ENCODE measurements at regions not wholly inside any gene's neighbourhood (a gene's known extent, or its start where the extent isn't known, plus 50 kb on each side); places are given as distances from the start of the nearest gene placed in this dataset.

- H3K9me3 ChIP-seq, result no peaks in the 10 kb centered on the region
- H3K27me3 ChIP-seq, result no peaks in the 10 kb centered on the region
- no peaks in the 10 kb centered on the region for H3K36me3 ChIP-seq
- H3K4me3 ChIP-seq, result no peak overlapping the region
- DNase-seq, result no peak
Measured at GRCh38 chr4:124486423-124486822, 226.1 kb downstream of the ANKRD50 start.

- Histone ChIP-seq H3K9me3 (no peaks in the 10 kb centered on the region), H3K4me3 (no peak overlapping the region), H3K27me3 (no peaks in the 10 kb centered on the region), H3K36me3 (no peaks in the 10 kb centered on the region)
- DNase-seq, result no peak
Measured at GRCh38 chr4:124487651-124488050, 224.9 kb downstream of the ANKRD50 start.

- DNase-seq, result no peak
- no peaks in the 10 kb centered on the region for H3K9me3 ChIP-seq
- H3K27me3 ChIP-seq, result no peaks in the 10 kb centered on the region
- no peaks in the 10 kb centered on the region for H3K36me3 ChIP-seq
- H3K4me3 ChIP-seq, result no peak overlapping the region
Measured at GRCh38 chr4:124491361-124492145, 221.0 kb downstream of the ANKRD50 start.

- Histone ChIP-seq H3K27me3 (no peaks in the 10 kb centered on the region), H3K36me3 (no peaks in the 10 kb centered on the region), H3K4me3 (no peak overlapping the region), H3K9me3 (no peaks in the 10 kb centered on the region)
- DNase-seq, result no peak
Measured at GRCh38 chr4:124499261-124499660, 213.3 kb downstream of the ANKRD50 start.

DNA sequence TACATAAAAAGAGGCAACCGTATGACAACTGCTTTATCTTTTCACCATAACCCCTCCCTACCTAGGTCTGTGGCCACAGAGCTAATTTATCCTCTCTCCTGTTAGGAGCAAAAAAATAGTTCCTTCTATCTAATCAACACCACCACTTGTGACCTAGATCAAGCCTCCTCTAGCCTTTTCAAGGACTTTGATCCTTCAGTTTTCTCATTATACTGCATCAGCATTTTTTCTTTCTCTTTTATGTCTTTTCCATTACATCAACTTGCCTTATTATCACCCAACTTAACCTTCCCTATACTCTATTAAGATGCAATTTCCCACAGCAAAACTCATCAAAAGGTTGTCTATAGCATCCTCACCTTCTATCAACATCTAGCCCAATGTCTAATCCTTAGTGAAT is 211.0 kb downstream of the ANKRD50 start:
- H3K27me3 ChIP-seq, result no peaks in the 10 kb centered on the region
- H3K9me3 ChIP-seq, result no peaks in the 10 kb centered on the region
- H3K36me3 ChIP-seq, result no peaks in the 10 kb centered on the region
- H3K4me3 ChIP-seq, result no peak overlapping the region
- DNase-seq, result no peak

DNA sequence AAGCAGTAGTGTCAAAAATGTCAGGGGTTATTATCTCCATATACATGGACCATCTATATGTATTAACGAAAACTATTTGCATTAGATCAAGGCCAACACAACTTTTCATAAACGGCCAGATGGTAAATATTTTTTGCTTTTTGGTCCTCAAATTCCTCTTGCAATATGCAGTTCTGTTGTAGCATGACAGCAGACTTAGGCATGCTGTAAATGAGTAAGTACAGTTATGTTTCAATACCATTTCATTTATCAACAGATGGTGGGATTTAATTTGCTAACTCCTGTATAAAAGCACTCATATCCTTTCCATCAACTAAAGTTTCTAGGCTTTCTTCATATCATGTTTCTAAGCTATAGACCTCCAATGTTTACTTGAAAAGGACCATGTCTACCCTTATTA is 208.1 kb downstream of the ANKRD50 start:
- no peak overlapping the region for H3K4me3 ChIP-seq
- H3K36me3 ChIP-seq, result no peaks in the 10 kb centered on the region
- no peaks in the 10 kb centered on the region for H3K27me3 ChIP-seq
- no peak for DNase-seq
- no peaks in the 10 kb centered on the region for H3K9me3 ChIP-seq

DNA sequence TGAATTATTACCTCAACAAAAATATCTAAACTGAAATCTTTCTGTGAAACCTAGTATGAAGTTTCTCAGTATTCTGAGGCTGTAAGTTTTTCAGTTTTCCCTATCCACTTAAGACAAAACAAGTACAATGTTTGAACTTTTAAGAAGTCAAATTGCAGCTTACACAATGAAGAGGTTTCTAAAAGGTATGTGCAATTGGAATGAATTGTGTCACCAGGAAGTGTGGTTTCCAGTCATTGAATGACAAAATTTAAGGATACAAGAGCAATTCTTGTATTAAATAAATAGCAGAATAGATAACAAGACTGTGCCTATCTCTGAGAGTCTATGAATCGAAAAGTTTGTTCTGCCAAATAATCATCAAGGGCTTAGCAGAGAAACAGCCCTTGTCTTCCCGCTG is 207.3 kb downstream of the ANKRD50 start:
- no peak for DNase-seq
- Histone ChIP-seq H3K36me3 (no peaks in the 10 kb centered on the region), H3K4me3 (no peak overlapping the region), H3K9me3 (no peaks in the 10 kb centered on the region), H3K27me3 (no peaks in the 10 kb centered on the region)

DNA sequence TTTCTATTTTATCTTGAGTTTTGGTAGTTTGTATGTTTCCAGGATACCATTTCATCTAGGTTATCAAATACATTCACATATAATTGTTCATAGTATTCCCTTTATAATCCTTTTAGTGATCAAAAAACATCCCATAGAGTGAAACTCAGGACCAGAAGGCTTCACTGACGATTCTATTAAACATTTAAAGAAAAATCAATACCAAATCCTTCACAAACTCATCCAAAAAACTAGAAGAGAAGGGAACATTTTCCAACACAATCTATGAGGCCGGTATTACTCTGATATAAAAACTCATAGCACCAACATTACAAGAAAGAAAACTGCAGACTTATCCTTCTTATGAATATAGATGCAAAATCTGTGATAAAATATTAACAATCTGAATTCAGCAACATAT is 203.4 kb downstream of the ANKRD50 start:
- no peak for DNase-seq
- H3K4me3 ChIP-seq, result no peak overlapping the region
- no peaks in the 10 kb centered on the region for H3K9me3 ChIP-seq
- H3K36me3 ChIP-seq, result no peaks in the 10 kb centered on the region
- H3K27me3 ChIP-seq, result no peaks in the 10 kb centered on the region

DNA sequence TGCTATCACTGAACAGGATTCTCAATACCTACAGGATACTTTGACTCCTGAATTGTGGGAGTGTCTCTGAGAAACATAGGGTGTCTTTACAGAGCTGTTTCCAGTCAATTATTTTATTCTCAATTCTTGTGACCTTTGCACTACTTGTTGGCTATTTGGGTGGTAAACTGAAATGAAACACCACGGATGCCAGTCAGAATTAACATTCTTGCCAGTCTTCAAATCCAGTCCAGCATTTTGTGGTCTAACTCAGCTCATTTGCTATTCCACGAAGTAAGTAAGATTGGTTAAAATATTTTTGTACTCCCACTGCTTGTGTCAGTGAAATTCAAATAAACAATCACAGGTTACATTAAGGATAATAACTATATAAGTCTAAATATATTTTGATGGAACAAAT is 197.9 kb downstream of the ANKRD50 start:
- no peaks in the 10 kb centered on the region for H3K27me3 ChIP-seq
- no peak overlapping the region for H3K4me3 ChIP-seq
- H3K9me3 ChIP-seq, result no peaks in the 10 kb centered on the region
- H3K36me3 ChIP-seq, result no peaks in the 10 kb centered on the region
- DNase-seq, result no peak

DNA sequence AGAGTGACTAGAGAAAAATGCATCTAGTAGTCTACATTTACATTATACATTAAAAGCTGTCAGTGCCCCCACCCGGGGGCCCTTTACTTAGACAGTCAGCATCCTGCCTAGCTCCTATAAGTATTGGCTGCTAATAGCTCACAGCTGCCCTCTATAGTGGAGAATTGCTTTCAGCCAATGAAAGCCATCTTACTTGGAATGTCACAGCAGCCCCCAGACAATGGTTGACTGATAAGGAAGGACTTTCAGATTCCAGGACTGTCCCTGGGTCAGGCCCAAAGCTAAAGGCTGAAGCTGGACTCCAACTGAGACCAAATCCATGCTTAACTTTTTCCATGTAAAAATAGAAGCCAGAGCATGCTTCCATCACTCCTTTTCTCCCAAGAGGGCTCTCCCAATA is 196.9 kb downstream of the ANKRD50 start:
- no peaks in the 10 kb centered on the region for H3K27me3 ChIP-seq
- no peaks in the 10 kb centered on the region for H3K36me3 ChIP-seq
- H3K4me3 ChIP-seq, result no peak overlapping the region
- DNase-seq, result no peak
- no peaks in the 10 kb centered on the region for H3K9me3 ChIP-seq

DNA sequence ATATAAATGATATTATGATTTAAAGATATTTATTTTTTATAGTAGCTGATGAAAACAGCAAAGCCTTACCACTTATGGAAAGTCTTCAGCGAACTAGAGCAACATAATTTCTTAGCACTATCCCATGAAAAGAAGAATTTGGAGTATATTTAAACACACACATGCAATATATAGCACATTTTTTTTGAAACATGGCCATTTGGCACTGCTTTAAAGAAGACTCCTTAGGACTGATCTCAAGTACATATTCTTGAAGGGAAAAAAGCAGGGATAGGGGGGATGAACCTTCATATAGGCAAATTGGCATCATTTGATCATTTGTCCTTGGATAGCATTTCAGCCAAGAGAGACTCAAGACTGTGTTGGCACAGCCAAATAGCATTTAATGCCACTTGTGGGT is 193.3 kb downstream of the ANKRD50 start:
- Histone ChIP-seq H3K9me3 (no peaks in the 10 kb centered on the region), H3K27me3 (no peaks in the 10 kb centered on the region), H3K36me3 (no peaks in the 10 kb centered on the region), H3K4me3 (no peak overlapping the region)
- no peak for DNase-seq

DNA sequence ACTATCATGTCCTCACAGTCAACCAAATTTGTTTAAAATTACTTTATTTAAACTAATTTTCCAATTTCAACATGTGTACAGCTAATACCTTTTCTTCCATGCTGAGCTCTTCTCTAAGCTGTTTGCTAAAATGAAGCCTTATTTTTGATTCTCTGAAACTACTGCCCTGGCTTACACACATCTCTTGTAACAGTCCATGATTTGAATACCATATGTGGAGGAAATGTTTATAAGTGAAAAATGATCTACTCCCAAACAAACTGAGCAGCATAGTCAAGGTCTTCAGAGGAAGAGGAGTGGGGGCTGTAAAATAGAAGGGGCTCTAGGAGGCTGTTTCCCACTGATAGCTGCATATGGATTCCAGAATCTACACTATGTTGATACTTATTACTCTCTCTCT is 188.7 kb downstream of the ANKRD50 start:
- Histone ChIP-seq H3K36me3 (no peaks in the 10 kb centered on the region), H3K9me3 (no peaks in the 10 kb centered on the region), H3K27me3 (no peaks in the 10 kb centered on the region), H3K4me3 (no peak overlapping the region)
- no peak for DNase-seq

GRCh38 chr4:124525524-124525923 is 187.0 kb downstream of the ANKRD50 start:
- H3K27me3 ChIP-seq, result no peaks in the 10 kb centered on the region
- H3K4me3 ChIP-seq, result no peak overlapping the region
- H3K9me3 ChIP-seq, result no peaks in the 10 kb centered on the region
- DNase-seq, result no peak
- no peaks in the 10 kb centered on the region for H3K36me3 ChIP-seq

- Histone ChIP-seq H3K27me3 (no peaks in the 10 kb centered on the region), H3K4me3 (no peak overlapping the region), H3K36me3 (no peaks in the 10 kb centered on the region), H3K9me3 (no peaks in the 10 kb centered on the region)
- DNase-seq, result no peak
Measured at GRCh38 chr4:124526331-124526730, 186.2 kb downstream of the ANKRD50 start.

GRCh38 chr4:124526769-124527168 is 185.8 kb downstream of the ANKRD50 start:
- H3K9me3 ChIP-seq, result no peaks in the 10 kb centered on the region
- H3K27me3 ChIP-seq, result no peaks in the 10 kb centered on the region
- no peak overlapping the region for H3K4me3 ChIP-seq
- H3K36me3 ChIP-seq, result no peaks in the 10 kb centered on the region
- DNase-seq, result no peak

GRCh38 chr4:124527364-124527763 is 185.2 kb downstream of the ANKRD50 start:
- Histone ChIP-seq H3K9me3 (no peaks in the 10 kb centered on the region), H3K4me3 (no peak overlapping the region), H3K27me3 (no peaks in the 10 kb centered on the region), H3K36me3 (no peaks in the 10 kb centered on the region)
- no peak for DNase-seq

DNA sequence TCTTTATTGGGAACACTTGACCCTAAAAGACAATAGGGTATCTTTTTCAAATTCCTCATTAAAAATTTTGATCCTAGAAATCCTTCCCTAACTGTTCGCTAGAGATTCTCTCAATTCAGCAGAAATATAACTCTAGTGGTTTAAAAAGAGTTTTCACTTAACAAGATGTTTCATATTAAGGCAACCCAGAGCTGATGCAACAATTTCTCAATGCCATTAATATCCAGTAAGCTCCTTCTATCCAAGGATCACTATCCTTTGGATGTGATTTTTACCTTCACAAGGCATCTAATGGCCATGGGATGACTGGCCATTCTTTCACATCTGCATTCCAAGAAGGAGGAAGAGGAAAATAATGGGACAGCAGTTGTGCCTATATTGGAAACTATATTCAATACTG is 183.4 kb downstream of the ANKRD50 start:
- H3K36me3 ChIP-seq, result no peaks in the 10 kb centered on the region
- H3K27me3 ChIP-seq, result no peaks in the 10 kb centered on the region
- H3K9me3 ChIP-seq, result no peaks in the 10 kb centered on the region
- DNase-seq, result no peak
- no peak overlapping the region for H3K4me3 ChIP-seq

- DNase-seq, result no peak
- Histone ChIP-seq H3K36me3 (no peaks in the 10 kb centered on the region), H3K9me3 (no peaks in the 10 kb centered on the region), H3K27me3 (no peaks in the 10 kb centered on the region), H3K4me3 (no peak overlapping the region)
Measured at GRCh38 chr4:124530464-124531077, 182.0 kb downstream of the ANKRD50 start.

All from MG63 (cell line).